ENCODE measurements at regions not wholly inside any gene's neighbourhood (a gene's known extent, or its start where the extent isn't known, plus 50 kb on each side); places are given as distances from the start of the nearest gene placed in this dataset.

GRCh38 chr18:51865538-51865937, 474.5 kb upstream of the DCC start:
- Histone ChIP-seq H3K36me3 (ENCODE audit: low read depth, low read length) (no peaks in the 10 kb centered on the region), H3K4me3 (ENCODE audit: low read length) (no peak overlapping the region), H3K9ac (ENCODE audit: low read length) (no peak overlapping the region), H4K20me1 (ENCODE audit: low read length) (no peaks in the 10 kb centered on the region), H3K4me2 (ENCODE audit: low read length) (no peak overlapping the region), H3K27ac (ENCODE audit: low read length) (no peak overlapping the region), H3K9me3 (ENCODE audit: low read length) (no peaks in the 10 kb centered on the region), H3K79me2 (ENCODE audit: low read length) (no peaks in the 10 kb centered on the region), H3K4me1 (ENCODE audit: insufficient read depth, low read length) (no peaks in the 10 kb centered on the region), H3K27me3 (ENCODE audit: low read length) (no peaks in the 10 kb centered on the region), H2AFZ (ENCODE audit: low read length) (no peak overlapping the region), H3K9me2 (replicated peaks; ENCODE audit: low read length) (no peaks in the 10 kb centered on the region), H3F3A (ENCODE audit: low read length, unreplicated experiment) (no peaks in the 10 kb centered on the region)
- DNase-seq (no peak), ATAC-seq (no peak)
- ChIA-PET CTCF (no interaction called here), POLR2A (ENCODE audit: unreplicated experiment) (no interaction called here)
- BruUV-seq (replicated peaks): no TSS peak
- TF ChIP-seq EZH2phosphoT487 (IDR thresholded peaks at IDR 0.05; ENCODE audit: borderline replicate concordance, low read length): no peak
- no peak for TF ChIP-seq EZH2 (IDR thresholded peaks at IDR 0.05; ENCODE audit: low read length, unreplicated experiment)
- TF ChIP-seq CTCF (conservative IDR thresholded peaks at IDR 0.05; ENCODE audit: low read depth, low read length): no peak
- intact Hi-C loops (cut with micrococcal nuclease): no loop called here

- no peak overlapping the region for H3K9ac ChIP-seq (ENCODE audit: low read length)
- ChIA-PET POLR2A (ENCODE audit: unreplicated experiment) (no interaction called here), CTCF (no interaction called here)
- no peak overlapping the region for H2AFZ ChIP-seq (ENCODE audit: low read length)
- H3K4me1 ChIP-seq (ENCODE audit: insufficient read depth, low read length): no peaks in the 10 kb centered on the region
- no peaks in the 10 kb centered on the region for H3K9me2 ChIP-seq (replicated peaks; ENCODE audit: low read length)
- no peak for DNase-seq
- no peak for ATAC-seq
- no peak overlapping the region for H3K4me3 ChIP-seq (ENCODE audit: low read length)
- H3F3A ChIP-seq (ENCODE audit: low read length, unreplicated experiment): no peaks in the 10 kb centered on the region
- BruUV-seq (replicated peaks): no TSS peak
- intact Hi-C loops (cut with micrococcal nuclease): no loop called here
- TF ChIP-seq EZH2 (IDR thresholded peaks at IDR 0.05; ENCODE audit: low read length, unreplicated experiment) (no peak), EZH2phosphoT487 (IDR thresholded peaks at IDR 0.05; ENCODE audit: borderline replicate concordance, low read length) (no peak), CTCF (conservative IDR thresholded peaks at IDR 0.05; ENCODE audit: low read depth, low read length) (no peak)
- H3K27me3 ChIP-seq (ENCODE audit: low read length): no peaks in the 10 kb centered on the region
- H4K20me1 ChIP-seq (ENCODE audit: low read length): no peaks in the 10 kb centered on the region
- no peaks in the 10 kb centered on the region for H3K36me3 ChIP-seq (ENCODE audit: low read depth, low read length)
- H3K4me2 ChIP-seq (ENCODE audit: low read length): no peak overlapping the region
- H3K79me2 ChIP-seq (ENCODE audit: low read length): no peaks in the 10 kb centered on the region
- H3K9me3 ChIP-seq (ENCODE audit: low read length): no peaks in the 10 kb centered on the region
- H3K27ac ChIP-seq (ENCODE audit: low read length): no peak overlapping the region
Measured at GRCh38 chr18:51867767-51868166, 472.2 kb upstream of the DCC start.

- no TSS peak for BruUV-seq (replicated peaks)
- intact Hi-C loops (cut with micrococcal nuclease): no loop called here
- CTCF ChIA-PET: no interaction called here
Measured at GRCh38 chr18:51878724-51879123, 461.3 kb upstream of the DCC start.

More at GRCh38 chr18:51878724-51879123, 461.3 kb upstream of the DCC start:
- no peak overlapping the region for H3K4me2 ChIP-seq (ENCODE audit: low read length)
- ATAC-seq: no peak
- H3K4me3 ChIP-seq (ENCODE audit: low read length): no peak overlapping the region
- H3K9ac ChIP-seq (ENCODE audit: low read length): no peak overlapping the region
- no peaks in the 10 kb centered on the region for H4K20me1 ChIP-seq (ENCODE audit: low read length)
- POLR2A ChIA-PET (ENCODE audit: unreplicated experiment): no interaction called here
- DNase-seq: no peak
- no peaks in the 10 kb centered on the region for H3K27me3 ChIP-seq (ENCODE audit: low read length)
- no peaks in the 10 kb centered on the region for H3K9me3 ChIP-seq (ENCODE audit: low read length)
- no peaks in the 10 kb centered on the region for H3F3A ChIP-seq (ENCODE audit: low read length, unreplicated experiment)
- H2AFZ ChIP-seq (ENCODE audit: low read length): no peak overlapping the region
- TF ChIP-seq CTCF (conservative IDR thresholded peaks at IDR 0.05; ENCODE audit: low read depth, low read length) (no peak), EZH2phosphoT487 (IDR thresholded peaks at IDR 0.05; ENCODE audit: borderline replicate concordance, low read length) (no peak), EZH2 (IDR thresholded peaks at IDR 0.05; ENCODE audit: low read length, unreplicated experiment) (no peak)
- no peaks in the 10 kb centered on the region for H3K9me2 ChIP-seq (replicated peaks; ENCODE audit: low read length)
- H3K36me3 ChIP-seq (ENCODE audit: low read depth, low read length): no peaks in the 10 kb centered on the region
- H3K4me1 ChIP-seq (ENCODE audit: insufficient read depth, low read length): no peaks in the 10 kb centered on the region
- H3K27ac ChIP-seq (ENCODE audit: low read length): no peak overlapping the region
- no peaks in the 10 kb centered on the region for H3K79me2 ChIP-seq (ENCODE audit: low read length)
